Stimulated activated CD8-positive, alpha-beta memory T cell treated with anti-CD3 and anti-CD28 coated beads, Interleukin-4, amount 100 ng/mL, for 24 hours (primary cell): ENCODE measurements at regions not wholly inside any gene's neighbourhood (a gene's known extent, or its start where the extent isn't known, plus 50 kb on each side); places are given as distances from the start of the nearest gene placed in this dataset.

ENCODE experiments used
- DNase-seq: peaks from one replicate; pipeline ENCODE4 v3.0.0-alpha.2; 2020; ENCODE audit warnings: low read depth

DNA sequence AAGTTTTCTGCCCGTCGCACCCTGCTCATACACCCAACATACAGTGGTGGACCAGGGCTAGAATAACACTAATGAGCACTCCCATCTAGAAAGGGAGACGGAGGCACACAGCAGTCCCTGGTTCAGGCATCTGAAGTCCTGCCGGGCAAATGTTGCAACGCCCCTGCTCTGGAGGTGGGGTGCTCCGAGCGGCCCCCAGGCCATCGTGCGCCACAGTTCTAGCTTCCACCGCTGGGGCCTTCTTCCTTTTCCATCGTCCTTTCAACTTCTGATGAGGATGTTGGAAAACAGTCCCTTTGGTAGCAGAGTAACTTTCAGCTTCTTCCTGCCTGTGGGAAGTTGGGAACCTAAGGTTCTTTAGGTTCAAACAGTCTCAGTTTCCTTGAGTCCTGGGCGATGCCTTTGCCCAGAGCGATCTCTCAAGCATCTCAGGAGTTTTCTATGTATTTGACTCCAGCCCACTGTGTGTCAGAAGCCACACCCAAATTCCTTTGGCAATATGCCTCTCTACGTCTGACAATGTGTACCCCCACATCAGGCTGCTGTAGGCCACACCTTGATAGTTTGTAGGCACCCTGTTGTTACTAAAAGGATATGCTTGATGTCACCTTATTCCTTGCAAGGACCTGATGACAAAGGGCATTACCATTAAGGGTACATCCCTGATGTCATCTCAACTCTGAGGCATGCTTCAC is 258.8 kb downstream of the GLI2 start:
- no peak for DNase-seq

DNA sequence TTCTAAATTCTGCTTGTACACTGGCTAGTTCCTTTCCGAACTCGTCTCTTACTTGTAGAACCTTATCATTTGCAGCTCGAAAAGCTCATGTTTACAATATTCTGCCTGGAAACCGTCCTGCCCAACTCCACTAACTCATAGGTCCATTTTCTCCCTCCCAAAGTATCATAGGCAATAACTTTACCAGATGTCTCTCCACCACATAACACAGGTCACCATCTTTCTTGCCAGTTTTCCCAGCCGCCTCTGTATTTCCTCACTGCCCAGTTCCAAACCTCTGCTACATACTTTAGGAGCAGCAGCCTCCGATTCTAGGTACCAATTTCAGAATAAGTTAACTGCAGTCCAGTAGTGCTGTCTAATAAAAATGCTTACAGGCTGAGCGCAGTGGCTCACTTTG is 259.5 kb downstream of the GLI2 start:
- no peak for DNase-seq

DNA sequence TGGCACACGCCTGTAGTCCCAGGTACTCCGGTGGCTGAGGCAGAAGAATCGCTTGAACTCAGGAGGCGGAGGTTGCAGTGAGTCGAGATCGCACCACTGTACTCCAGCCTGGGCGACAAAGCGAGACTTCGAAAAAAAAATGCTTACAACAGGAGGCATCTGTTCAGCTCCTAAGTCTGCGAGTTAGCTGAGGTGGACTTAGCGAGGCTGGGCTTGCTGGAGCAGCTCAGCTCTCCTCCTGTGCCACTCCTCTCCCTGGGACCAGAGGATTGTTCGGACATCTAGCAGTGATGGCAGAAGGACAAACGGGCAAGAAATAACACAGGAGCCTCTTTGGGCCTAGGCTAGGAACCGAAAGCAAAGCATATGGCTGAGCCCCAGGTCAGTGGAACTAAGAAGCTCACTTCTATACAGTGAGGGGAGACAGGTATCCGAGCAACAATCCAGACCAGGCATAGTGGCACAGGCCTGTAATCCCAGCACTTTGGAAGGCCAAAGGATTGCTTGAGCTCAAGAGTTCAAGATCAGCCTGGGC is 260.1 kb downstream of the GLI2 start:
- DNase-seq, result no peak

DNA sequence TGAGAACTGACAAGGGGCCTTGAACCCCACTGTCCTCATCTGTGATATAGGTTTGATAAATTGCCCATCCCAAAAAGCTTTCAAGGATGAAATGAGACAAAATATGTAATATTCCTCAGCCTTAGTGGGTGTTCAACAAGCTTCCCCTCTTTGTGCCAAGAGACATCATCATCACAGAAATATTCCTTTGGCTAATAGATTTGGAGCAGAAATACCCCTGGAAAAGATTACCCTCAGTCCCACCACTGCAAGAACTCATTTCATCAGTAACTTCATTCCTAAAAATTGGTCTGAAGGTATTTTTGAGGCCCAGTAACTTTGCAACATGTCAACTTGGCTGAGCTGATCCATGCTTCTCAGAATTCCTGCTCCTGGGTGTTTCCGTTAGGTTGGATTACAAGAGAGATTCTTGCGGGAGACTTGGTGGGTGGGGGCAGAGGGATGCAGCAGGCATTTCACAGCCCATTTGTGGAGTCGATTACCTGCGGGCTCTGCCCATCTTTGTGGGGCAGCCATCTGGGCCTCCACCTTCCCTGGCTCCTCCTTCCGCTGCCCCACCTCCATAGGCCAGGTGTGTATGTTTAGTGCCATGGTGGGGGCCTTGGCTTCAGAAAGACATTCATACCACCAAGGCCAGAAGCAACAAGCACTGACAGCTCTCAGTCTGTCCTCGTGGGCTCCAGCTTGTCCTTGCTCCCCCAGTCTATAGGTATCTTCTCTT is 263.9 kb downstream of the GLI2 start:
- no peak for DNase-seq

DNA sequence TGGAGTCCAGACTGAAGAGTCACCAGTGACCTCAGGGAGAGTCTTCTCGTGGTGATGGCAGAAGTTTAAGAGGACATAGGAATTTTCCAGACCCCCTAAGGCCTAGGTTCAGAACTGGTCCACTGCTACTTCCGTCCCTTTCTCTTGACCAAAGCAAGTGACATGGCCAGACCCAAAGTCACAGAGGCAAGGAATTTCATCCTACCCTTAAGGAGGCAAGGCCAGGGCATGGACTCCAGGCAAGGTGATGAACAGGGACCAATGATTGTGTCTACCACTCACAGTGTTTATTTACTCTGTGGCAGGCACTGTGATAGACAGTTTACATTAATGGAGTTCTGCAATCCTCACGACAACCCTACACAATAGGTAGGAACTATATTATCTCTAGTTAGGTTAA is 265.1 kb downstream of the GLI2 start:
- no peak for DNase-seq

DNA sequence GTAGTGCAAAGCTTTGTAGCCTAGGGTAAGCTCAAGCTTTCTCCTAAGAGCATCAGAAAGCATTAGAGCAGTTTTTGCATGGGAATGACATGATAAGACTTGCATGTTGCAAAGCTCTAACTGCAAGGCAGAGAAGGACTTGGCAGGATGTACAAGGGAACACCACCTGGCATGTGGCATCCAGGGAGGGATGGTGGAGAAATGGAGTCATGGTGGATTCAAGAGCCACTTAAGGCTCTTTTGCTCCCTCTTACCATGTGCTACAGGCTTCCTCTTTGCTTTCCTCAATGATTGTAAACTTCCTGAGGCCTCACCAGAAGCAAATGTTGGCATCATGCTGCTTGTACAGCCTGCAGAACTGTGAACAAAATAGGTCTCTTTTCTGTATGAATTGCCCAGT is 266.0 kb downstream of the GLI2 start:
- DNase-seq, result no peak

DNA sequence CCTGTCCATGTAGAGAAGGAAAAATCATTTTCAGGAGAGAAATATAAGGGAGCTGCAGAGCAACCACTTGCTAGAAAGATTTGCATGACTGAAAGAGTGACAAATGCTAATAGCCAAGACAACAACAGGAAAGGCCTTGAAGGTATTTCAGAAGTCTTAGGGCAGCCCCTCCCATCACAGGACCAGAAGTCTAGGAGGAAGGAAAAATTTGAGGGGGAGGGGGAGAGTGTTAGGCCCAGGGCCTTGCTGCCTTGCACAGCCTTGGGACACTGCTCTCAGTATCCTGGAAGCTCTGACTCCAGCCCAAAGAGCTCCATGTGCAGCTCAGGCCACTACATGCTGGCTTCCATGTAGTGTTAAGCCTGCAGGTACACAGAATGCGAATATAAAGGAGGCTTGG is 266.9 kb downstream of the GLI2 start:
- no peak for DNase-seq

DNA sequence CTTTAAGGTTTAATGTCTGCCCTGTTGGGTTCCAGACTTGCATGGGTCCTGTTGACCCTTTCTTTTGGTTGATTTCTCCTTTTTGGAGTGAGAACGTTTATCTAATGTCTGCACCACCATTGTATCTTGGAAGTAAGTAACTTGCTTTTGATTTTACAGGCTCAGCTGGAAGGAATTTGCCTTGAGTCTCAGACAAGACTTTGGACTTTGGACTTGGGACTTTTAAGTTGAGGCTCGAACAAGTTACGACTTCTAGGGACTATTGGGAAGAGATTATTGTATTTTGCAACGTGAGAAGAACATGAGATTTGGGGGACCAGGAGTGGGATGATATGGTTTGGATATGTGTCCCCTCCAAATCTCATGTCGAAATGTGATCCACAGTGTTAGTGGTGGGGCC is 267.7 kb downstream of the GLI2 start:
- no peak for DNase-seq

DNA sequence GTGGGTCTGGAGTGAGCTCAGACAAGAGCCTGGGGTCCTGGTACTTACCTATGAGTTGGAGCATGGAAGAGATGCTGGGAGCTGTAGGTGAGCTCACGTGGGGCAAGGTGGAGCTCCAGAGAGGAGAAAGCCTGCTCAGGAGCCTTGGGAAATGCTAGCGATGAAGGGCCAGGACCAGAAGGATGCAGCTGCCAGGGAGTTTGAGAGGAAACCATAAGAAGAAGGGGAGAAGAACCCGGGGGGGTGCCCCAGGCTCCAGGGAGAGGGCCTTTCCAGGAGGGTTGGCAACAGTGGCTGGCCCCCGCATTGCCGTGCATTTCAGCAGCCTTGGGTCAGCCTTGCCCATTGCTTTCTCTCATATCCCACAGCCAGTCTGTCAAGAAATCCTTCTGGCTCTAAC is 268.7 kb downstream of the GLI2 start:
- DNase-seq, result no peak

DNA sequence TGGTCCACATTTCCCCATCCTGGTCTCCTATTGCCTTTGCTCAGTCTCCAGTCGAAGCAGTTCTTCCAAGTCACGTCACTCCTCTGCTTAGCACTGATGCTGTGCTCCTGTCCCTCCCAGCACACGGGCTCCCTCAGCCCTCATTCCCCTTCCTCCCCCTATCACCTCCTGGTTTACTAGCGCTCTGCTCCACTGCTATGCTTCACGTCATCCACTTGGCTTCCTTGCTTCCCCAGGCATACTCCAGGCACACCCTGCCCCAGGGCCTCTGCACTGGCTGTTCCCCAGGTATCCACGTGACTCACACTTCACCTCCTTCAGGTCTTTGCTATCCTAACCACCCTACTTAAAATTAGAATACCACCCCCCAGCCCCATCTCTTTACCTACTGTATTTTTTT is 269.3 kb downstream of the GLI2 start:
- no peak for DNase-seq

DNA sequence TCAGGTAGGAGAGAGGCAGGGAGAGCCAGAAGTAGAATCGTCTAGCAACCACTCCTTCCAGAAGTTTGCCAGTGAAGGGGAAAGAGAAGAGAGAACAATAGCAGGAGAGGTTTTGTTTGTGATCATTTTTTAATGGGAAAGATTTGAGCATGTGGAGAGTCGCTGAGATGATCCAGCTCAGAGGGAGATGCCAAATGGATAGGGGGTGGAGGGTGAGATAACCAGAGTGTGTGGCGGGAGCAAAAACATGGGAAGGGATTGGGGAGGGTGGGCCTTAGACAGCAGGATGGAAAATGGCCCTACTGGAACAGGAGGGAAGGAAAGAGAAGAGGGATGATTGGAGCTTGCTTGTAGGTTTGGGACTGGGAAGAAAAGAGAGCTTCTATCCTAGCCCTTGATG is 269.8 kb downstream of the GLI2 start:
- DNase-seq, result no peak

DNA sequence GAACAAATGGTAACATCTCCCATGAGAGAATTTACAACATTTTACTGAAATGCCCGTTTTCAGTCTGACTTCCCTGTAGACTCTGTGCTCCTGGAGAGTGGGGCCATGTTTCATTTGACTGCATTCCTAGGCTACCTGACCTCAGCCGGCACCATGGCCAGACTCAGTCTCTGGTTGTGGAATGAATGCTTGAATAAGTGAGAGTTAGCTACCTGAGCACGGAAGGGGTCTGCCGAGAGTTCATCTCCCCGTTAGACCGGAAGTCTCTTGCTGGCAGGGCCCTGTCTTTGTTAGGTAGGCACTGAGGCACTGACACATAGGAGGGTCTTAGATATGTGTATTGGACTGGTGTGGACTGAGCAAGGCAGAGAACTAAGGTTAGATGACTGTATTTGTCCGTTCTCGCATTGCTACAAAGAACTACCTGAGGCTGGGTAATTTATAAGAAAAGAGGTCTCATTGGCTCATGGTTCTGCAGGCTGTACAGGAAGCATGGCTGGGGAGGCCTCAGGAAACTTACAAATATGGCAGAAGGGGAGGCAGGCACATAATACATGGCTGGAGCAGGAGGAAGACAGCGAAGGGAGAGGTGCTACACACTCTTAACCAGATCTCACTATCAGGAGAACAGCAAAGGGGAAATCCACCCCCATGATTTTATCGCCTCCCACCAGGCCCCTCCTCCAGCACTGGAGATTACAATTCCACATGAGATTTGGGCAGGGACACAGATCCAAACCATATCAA is 271.2 kb downstream of the GLI2 start:
- DNase-seq, result no peak

DNA sequence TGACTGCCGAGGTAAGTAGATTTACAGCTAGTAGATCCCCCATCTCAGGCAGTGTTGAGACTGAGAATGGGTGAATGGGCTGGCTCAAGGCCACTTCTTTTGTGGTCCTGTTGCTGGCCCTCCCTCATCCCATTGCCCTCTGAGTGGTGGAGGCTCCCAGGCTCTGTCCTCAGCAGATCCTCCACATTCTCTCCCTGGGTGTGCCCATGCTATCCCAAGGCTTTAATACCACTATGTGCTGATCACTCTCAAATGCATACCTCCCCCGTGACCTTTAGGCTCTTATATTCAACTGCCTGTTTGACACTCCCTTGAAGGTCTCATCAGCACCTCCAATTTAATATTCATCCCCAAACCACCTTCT is 271.8 kb downstream of the GLI2 start:
- no peak for DNase-seq

DNA sequence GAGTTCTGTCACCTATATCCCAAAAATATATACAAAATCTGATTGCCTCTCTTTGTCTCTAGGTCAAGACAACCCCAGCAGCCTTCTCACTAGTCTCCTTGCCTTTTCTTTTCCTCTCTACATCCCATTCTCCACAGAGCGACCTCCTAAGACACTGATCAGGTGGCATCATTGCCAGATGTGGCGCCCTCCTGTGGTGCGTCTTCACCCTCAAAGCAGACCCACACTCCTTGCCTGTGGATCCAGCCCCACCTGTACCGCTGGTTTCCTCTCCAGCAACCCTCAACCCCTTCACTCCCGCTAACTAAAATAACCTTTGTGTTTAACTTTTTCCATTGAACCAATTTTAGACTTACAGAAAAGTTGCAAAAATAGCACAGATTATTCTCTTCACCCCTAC is 273.3 kb downstream of the GLI2 start:
- DNase-seq, result no peak

DNA sequence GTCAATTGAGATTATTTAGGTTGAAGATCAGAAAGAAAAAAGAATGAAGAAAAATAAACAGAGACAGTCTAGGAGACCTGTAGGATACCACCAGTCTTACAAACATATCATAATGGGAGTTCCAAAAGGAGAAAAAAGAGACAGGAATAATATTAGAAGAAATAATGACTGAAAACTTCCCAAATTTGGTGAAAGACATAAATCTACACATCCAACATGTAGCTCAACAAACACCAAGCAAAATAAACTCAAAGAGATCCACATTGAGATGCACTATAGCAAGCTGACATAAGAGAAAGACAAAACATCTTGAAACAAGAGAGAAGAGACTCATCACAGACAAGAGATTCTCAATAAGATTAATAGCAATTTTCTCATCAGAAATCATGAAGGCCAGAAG is 274.0 kb downstream of the TFCP2L1 start:
- no peak for DNase-seq

DNA sequence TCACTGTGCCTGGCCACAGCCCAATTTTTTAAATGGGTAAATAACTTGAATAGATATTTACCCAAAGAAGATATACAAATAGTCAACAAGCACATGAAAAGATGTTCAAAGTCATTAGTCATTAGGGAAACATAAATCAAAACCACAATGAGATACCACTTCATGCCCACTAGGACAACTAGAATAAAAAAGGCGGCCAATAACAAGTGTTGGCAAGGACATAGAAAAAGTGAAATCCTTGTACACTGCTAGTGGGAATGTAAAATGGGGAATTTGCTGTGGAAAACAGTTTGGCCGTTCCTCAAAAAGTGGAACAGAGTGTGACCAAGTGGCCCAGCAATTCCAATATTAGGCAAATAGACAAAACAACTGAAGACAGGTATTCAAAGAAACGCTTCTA is 270.1 kb downstream of the TFCP2L1 start:
- DNase-seq, result no peak

DNA sequence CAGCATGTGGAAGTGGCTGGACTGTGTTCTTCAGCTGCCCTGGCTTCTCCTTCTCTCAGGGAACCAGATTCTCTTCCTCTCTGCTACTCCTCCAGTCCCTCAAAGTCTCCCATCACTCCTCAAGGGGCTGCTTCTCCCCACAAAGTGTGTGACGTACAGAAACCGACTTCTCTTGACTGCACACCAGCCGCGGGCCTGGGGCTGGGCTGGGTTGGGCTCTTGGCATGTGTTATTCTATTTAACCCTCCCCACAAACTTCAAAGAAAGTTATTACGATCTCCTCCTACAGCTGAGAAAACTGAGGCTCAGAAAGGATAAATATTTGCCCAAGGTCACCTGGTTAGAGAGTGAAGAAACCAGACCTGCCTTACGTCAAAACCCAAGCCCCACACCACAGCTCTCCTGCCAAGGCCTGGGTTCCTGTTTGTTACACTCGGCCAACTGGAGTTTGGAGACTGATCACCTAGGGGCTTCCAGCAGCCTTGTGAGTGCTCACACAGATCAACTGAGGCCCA is 269.0 kb downstream of the TFCP2L1 start:
- no peak for DNase-seq

DNA sequence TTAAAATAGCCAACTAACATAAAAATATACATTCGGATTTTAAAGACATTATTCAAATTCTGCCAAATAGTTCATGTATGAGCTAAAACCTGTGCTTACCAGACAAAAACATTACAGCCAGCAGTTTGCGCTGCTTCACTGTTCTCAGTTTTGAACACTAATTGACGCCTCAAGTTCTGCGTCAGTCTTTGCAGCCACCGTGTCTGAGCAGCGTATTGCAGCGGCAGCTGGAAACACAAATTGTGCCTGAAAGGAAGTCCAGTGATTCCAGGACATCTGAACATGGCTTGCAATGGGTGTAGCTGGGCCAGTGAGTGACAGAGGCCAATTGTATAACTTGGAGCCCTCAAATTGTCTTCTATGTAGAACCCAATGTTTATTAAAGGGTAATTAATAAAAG is 267.6 kb downstream of the TFCP2L1 start:
- no peak for DNase-seq

DNA sequence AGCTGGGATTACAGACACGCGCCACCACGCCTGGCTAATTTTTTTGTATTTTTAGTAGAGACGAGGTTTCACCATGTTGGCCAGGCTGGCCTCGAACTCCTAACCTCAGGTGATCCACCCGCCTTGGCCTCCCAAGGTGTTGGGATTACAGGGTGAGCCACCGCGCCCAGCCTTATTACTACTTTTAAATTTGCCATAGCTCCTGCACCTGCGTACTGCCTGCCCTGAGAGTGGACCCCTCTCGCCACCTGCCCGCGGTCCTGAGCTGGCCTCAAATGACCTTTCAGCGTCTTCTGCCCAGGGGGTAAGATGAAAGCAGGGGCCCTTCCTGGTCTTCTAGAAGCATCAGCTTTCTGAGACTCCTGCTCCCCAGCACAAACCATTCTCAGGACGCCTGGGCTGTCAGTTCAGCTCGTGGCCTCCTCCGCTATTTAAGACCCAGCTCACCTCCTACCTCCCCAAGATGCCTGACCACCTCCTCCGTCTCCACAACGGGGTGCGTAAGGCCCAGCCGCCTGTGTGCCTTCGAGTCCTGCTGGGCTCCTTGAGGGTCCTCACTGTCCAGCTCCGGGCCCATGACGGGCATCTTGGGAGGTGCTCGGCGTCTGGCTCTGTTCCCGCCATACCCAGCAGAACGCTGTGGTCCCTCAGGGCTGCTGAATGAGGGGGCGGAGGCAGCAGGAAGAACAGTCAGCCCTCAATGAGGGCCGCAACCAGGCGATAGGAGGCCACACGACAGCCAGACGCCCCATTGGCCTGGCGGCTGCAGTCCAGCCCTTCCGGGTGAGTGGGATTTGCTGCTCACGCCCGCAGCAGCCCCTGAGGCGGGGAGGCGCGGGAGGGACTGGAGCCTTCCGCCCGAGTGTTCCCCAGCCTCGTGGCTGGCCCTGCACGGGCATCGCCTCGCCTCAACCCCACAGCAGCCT is 266.6 kb downstream of the TFCP2L1 start:
- DNase-seq, result no peak

DNA sequence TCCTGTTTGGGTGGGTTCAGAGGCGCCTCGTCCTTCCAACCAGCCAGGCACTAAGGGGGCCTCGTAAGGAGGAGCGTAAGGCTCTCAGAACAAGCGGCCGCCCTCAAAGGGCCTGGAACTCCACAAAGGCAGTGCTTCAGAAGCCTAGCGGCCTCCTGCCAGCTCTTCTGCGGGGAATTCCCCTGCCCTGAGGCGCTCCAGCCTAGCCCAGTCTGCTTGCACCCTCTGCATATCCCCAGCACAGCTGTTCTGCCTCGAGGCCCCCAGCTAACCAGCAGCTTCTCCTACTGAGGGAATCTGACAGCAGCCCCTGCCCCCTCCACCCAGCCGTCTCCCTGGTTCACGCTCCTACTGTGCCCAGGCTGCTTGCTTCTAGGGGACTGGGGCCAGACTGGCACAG is 265.9 kb downstream of the TFCP2L1 start:
- no peak for DNase-seq

DNA sequence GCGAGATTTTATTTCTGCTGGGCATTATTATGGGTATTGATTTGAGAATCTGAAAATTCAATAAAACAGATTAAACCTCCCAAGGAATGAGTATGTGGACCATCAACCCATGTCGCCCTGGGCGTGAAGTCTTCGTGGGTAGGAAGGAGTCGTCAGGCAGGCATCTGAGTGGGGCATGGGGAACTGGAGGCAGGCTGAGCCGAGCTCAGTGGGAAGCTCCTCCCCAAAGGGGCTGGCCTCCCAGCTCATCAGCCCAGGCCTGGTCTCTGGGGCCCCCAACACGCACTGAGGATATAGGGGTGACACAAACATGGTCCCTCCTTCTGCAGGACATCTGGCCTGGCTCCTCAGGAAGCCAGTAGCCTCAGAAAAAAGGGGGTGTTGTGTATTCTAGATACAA is 265.2 kb downstream of the TFCP2L1 start:
- no peak for DNase-seq

DNA sequence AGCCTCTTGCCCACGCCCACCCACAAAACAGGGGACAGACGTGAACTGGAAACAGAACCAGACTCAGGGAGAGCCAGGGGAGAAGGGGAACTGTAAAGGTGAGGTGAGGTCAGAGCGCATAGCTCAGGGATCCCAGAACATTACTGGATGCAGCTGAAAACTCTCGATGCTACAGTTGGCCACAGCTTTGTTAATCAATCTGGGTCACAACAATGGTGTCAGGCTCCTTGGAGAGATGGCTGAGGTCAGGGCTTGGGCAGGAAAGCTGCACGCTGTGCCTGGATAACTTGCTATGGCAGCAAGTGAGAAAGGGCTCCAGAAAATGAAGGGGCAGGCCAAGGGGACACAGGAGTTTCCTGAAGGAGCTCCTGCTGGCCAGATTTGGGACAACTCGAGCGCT is 263.3 kb downstream of the TFCP2L1 start:
- no peak for DNase-seq
